LNCAP (cell line): ENCODE measurements at regions not wholly inside any gene's neighbourhood (a gene's known extent, or its start where the extent isn't known, plus 50 kb on each side); places are given as distances from the start of the nearest gene placed in this dataset.

Source experiments
- CTCF ChIP-seq: fragments of 450-650 bp; IDR thresholded peaks from 2 replicates; pipeline ENCODE4 v1.5.1; 2017; ENCODE audit warnings: mild to moderate bottlenecking

GRCh38 chr12:85373045-85373444 is 93.0 kb downstream of the ALX1 start:
- no peak for TF ChIP-seq CTCF

DNA sequence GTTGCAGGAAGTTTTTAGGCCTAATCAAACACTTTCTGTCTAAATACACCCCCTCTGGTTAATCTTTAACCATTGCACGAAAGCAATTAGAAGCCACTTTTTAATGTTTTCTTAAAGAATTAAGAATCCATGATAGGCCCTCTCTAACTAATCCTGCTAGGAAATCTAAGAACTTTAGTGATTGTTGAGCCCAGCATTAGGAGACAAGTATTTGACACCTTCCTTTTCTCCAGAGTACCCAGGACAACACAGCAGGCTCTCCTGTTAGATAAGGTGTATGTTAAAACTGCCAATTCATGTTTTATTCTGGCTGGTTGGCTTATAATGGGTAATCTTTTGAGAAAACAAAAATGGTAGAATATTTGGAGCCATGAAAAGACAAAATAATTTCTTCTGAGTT is 95.0 kb downstream of the ALX1 start:
- no peak for TF ChIP-seq CTCF

DNA sequence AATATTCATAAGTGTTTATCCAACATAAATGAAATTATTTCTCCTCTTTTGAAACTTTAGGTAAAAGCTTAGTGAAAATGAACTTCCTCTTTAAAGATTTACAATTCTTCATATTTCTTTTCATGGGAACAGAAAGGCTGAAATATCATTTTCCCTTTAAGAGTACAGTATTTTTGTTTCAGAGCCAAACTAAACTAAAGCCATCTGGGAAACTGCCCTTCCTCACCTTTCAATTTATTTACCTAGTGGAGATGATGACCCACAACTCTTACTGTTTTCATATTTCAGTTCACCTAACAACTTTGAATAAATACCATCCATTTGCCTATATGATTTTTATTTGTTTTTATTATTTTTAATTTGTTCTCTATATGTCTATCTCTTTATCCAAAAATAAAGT is 105.4 kb downstream of the ALX1 start:
- TF ChIP-seq CTCF: no peak

DNA sequence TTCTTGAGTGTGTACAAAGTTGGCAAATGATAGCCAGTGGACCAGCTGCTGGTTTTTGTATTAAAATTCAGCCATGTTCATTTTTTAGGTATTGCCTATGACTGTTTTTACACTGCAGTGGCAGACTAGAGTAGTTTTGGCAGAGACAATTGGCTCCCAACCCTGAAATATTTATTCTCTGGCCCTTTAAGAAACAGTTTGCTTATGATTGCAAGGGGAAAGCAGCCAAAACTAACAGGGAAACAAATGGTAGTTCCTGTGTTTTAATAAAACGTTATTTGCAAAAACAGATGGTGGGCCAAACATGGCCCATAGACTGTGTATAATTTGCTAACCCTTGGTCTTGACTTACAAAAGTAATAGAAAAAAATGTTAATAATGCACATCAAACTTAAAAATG is 110.2 kb downstream of the ALX1 start:
- TF ChIP-seq CTCF: no peak

DNA sequence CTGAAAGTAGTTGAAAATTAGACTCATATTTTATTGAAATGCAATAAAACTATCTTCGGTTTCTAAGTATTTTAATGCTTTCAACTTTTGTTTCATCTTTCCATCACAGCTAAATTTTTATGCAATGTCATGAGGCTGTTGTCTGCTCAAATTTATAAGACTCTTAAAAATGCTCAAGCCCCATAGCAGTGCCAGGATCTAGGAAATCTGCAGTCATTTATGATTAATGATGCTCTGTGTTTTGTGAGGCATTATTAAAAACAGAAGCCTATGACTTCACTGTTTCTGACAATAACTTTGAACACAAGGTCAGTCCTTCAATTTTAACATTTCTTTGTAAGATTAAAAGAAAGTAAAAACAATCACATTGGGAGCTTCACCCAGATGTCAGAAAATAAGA is 112.5 kb downstream of the ALX1 start:
- TF ChIP-seq CTCF: no peak

- no peak for TF ChIP-seq CTCF
These were observed 113.6 kb downstream of the ALX1 start for GRCh38 chr12:85393606-85394005.

GRCh38 chr12:85394065-85394464 is 114.0 kb downstream of the ALX1 start:
- TF ChIP-seq CTCF: no peak

DNA sequence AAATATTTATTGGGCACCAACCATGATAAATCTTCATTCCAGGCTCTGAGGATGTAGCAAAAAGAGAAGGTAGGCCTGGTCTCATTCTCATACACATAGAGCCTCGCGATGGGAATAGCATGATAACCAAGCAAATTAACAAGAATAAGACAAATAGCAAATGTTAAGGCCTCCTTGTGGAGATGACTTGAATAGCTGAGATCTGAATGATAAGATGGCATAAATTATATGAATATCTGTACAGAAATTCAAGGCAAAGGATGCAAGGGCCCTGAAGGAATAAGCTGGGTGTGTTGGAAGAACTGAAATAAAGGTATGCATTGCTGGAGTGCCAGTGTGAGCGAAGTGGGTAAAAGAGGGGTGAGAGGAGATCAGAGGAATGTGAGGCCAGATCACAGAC is 114.8 kb downstream of the ALX1 start:
- no peak; the same call in 1 of the 2 replicates for TF ChIP-seq CTCF
